ENCODE measurements at regions not wholly inside any gene's neighbourhood (a gene's known extent, or its start where the extent isn't known, plus 50 kb on each side); places are given as distances from the start of the nearest gene placed in this dataset.
"Not testable (repeated sequence)": the region's sequence is repeated elsewhere in the genome, so short reads cannot be mapped to it uniquely, and the experiment has no call there.

DNA sequence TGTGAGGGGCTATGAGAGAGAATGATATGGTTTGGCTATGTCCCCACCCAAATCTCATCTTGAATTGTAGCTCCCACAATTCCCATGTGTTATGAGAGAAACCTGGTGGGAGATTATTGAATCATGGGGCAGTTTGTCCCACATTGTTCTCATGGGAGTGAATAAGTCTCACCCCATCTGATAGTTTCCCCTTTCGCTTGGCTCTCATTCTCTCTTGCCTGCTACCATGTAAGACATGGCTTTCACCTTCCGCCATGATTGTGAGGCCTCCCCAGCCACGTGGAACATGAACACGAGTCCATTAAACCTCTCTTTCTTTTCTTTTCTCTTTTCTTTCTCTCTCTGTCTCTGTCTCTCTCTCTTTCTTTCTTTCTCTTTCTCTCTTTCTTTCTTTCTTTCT, 743.4 kb upstream of the CTNND2 start:
- Histone ChIP-seq H3K27ac (ENCODE audit: low read length) (no peak overlapping the region), H3K4me1 (ENCODE audit: control insufficient read depth, low read depth, low read length) (peaks cover 6% of the 10 kb centered on the region), H3K9ac (ENCODE audit: low read length) (no peak overlapping the region), H3K9me3 (ENCODE audit: control insufficient read depth, low read depth, low read length) (no peaks in the 10 kb centered on the region), H3K4me3 (ENCODE audit: low read length) (no peak overlapping the region), H3K27me3 (ENCODE audit: control insufficient read depth, insufficient read depth, low read length) (no peaks in the 10 kb centered on the region), H3K36me3 (ENCODE audit: control insufficient read depth, low read depth, low read length) (no peaks in the 10 kb centered on the region)

DNA sequence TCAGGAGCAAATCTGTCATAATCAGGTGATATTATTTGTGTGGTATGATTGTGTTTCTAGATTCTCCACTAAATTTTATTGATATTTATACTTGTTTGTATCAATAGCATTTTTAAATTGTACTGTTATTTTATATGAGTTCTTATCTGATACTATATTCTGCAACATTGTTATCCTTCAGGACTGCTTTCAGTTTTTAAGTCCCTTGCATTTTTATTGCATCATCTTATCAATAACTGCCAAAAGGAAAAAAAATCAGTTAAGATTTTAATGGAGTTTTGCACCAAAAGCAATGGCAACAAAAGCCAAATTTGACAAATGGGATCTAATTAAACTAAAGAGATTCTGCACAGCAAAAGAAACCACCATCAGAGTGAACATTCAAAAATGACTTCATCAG, 741.3 kb upstream of the CTNND2 start:
- Histone ChIP-seq H3K9ac (ENCODE audit: low read length) (no peak overlapping the region), H3K27me3 (ENCODE audit: control insufficient read depth, insufficient read depth, low read length) (no peaks in the 10 kb centered on the region), H3K4me3 (ENCODE audit: low read length) (no peak overlapping the region), H3K36me3 (ENCODE audit: control insufficient read depth, low read depth, low read length) (no peaks in the 10 kb centered on the region), H3K9me3 (ENCODE audit: control insufficient read depth, low read depth, low read length) (no peaks in the 10 kb centered on the region), H3K27ac (ENCODE audit: low read length) (no peak overlapping the region), H3K4me1 (ENCODE audit: control insufficient read depth, low read depth, low read length) (peaks cover 6% of the 10 kb centered on the region)

DNA sequence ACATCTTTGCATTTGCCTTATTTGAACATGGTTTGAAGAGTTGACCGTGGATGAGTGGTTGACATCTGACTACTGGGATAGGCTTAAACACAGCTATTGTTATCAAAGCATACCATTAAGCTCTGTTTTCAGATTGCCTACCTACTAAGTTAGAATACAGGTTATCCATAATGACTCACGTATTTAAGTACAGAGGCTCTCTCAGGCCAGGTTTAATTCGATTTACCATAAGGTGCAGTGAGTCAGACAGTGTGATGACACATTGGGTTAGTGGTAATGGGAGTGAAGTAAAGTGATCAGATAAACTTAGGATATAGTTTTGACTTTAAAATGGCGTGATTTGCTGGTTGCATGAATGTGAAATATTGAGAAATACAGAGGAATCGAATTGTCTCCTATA, 732.0 kb upstream of the CTNND2 start:
- H3K9me3 ChIP-seq (ENCODE audit: control insufficient read depth, low read depth, low read length) = no peaks in the 10 kb centered on the region
- no peaks in the 10 kb centered on the region for H3K27me3 ChIP-seq (ENCODE audit: control insufficient read depth, insufficient read depth, low read length)
- no peaks in the 10 kb centered on the region for H3K36me3 ChIP-seq (ENCODE audit: control insufficient read depth, low read depth, low read length)
- no peak overlapping the region for H3K4me3 ChIP-seq (ENCODE audit: low read length)
- no peaks in the 10 kb centered on the region for H3K4me1 ChIP-seq (ENCODE audit: control insufficient read depth, low read depth, low read length)
- no peak overlapping the region for H3K27ac ChIP-seq (ENCODE audit: low read length)
- H3K9ac ChIP-seq (ENCODE audit: low read length) = no peak overlapping the region

DNA sequence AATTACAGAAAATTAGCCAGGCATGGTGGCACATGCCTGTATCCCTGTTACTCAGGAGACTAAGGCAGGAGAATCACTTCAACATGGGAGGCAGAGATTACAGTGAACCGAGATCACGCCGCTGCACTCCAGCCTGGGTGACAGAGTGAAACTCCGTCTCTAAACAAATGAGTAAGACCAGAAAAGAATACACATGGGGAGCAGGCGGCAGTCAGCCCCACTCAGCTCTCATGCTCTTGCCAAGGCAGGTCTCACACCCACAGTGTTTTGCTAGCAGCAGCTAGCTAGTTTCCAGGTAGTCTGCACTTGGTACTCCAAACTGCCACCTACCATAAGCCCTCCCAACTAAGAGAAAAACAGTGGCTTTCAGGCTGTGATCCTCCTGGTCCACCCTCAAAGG, 722.3 kb upstream of the CTNND2 start:
- Histone ChIP-seq H3K9ac (ENCODE audit: low read length) (no peak overlapping the region), H3K36me3 (ENCODE audit: control insufficient read depth, low read depth, low read length) (no peaks in the 10 kb centered on the region), H3K27me3 (ENCODE audit: control insufficient read depth, insufficient read depth, low read length) (no peaks in the 10 kb centered on the region), H3K27ac (ENCODE audit: low read length) (no peak overlapping the region), H3K4me1 (ENCODE audit: control insufficient read depth, low read depth, low read length) (peaks cover 30% of the 10 kb centered on the region), H3K4me3 (ENCODE audit: low read length) (no peak overlapping the region), H3K9me3 (ENCODE audit: control insufficient read depth, low read depth, low read length) (no peaks in the 10 kb centered on the region)

DNA sequence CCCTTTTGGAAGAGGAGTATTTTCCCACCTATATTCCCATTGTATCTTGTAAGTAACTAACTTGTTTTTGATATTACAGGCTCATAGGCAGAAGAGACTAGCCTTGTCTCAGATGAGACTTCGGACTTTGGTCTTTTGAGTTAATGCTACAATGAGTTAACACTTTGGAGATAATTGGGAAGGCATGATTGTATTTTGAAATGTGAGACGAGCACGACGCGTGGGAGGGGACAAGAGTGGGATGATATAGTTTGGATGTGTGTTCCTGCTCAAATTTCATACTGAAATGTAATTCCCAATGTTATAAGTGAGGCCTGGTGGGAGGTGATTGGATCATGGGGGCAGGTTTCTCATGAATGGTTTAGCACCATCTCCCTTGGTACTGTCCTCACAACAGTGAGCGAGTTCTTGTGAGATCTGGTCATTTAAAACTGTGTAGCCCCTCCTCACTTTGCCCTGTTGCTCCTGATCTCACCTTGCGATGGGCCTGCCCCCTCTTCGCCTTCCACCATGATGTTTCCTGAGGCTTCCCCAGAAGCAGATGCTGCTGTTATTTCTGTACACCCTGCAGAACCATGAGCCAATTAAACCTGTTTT, 721.5 kb upstream of the CTNND2 start:
- no peak overlapping the region for H3K27ac ChIP-seq (ENCODE audit: low read length)
- H3K27me3 ChIP-seq (ENCODE audit: control insufficient read depth, insufficient read depth, low read length) = no peaks in the 10 kb centered on the region
- H3K36me3 ChIP-seq (ENCODE audit: control insufficient read depth, low read depth, low read length) = no peaks in the 10 kb centered on the region
- H3K4me1 ChIP-seq (ENCODE audit: control insufficient read depth, low read depth, low read length) = peaks cover 30% of the 10 kb centered on the region
- H3K4me3 ChIP-seq (ENCODE audit: low read length) = no peak overlapping the region
- H3K9me3 ChIP-seq (ENCODE audit: control insufficient read depth, low read depth, low read length) = no peaks in the 10 kb centered on the region
- no peak overlapping the region for H3K9ac ChIP-seq (ENCODE audit: low read length)

DNA sequence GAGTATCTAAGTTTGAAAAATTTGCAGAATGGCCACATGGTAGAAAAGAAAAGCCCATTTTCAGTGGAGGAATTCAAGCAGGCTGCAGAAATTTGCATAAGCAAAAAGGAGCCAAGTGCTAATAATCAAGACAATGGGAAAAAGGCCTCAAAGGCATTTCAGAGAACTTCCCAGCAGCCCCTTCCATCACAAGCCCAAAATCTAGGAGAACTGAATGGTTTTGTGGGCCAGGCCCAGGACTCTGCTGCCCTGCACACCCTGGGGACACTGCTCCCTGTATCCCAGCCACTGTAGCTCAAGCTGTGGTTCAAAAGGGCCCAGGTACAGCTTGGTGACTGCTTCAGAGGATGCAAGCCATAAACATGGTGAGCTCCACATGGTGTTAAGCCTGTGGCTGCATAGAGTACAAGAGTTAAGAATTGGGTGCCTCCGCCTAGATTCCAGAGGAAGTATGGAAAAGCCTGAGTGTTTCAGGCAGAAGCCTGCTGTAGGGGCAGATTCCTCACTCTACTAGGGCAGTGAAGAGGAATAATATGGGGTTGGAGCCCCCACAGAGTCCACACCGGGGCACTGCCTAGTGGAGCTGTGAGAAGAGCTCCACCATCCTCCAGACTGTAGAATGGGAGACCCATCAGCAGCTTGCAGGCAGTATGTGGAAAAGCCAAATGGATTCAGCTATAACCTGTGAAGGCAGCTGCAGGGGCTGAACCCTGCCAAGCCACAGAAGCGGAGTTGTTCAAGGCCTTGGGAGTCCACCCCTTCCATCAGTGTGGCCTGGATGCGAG, 720.7 kb upstream of the CTNND2 start:
- peak overlapping the region; percentile 13 for H3K4me3 ChIP-seq (ENCODE audit: low read length)
- no peak overlapping the region for H3K9ac ChIP-seq (ENCODE audit: low read length)
- no peak overlapping the region for H3K27ac ChIP-seq (ENCODE audit: low read length)
- no peaks in the 10 kb centered on the region for H3K9me3 ChIP-seq (ENCODE audit: control insufficient read depth, low read depth, low read length)
- H3K36me3 ChIP-seq (ENCODE audit: control insufficient read depth, low read depth, low read length) = no peaks in the 10 kb centered on the region
- H3K4me1 ChIP-seq (ENCODE audit: control insufficient read depth, low read depth, low read length) = peaks cover 30% of the 10 kb centered on the region
- H3K27me3 ChIP-seq (ENCODE audit: control insufficient read depth, insufficient read depth, low read length) = no peaks in the 10 kb centered on the region

DNA sequence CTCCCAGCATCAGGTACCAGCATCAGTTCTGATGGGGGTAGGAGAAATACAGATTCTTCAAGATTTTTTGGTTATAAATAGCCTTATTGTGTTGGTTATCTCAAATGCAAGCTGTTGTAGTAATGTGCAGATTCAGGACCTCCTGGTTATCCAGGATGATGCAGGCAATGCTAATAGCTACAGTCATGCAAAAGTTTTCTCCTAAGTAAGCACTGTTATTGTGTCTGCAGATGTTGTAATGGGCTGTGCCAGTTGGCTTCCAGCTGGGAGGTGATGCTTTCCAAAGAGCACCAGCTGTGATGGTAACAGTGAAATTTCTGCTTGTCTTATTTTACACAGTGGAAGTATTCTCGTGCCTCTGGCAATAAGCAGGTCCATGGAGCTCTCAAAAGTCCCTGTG, 719.2 kb upstream of the CTNND2 start:
- H3K27ac ChIP-seq (ENCODE audit: low read length) = no peak overlapping the region
- H3K36me3 ChIP-seq (ENCODE audit: control insufficient read depth, low read depth, low read length) = no peaks in the 10 kb centered on the region
- no peak overlapping the region for H3K9ac ChIP-seq (ENCODE audit: low read length)
- peaks cover 30% of the 10 kb centered on the region for H3K4me1 ChIP-seq (ENCODE audit: control insufficient read depth, low read depth, low read length)
- H3K4me3 ChIP-seq (ENCODE audit: low read length) = peak overlapping the region; percentile 12
- no peaks in the 10 kb centered on the region for H3K27me3 ChIP-seq (ENCODE audit: control insufficient read depth, insufficient read depth, low read length)
- H3K9me3 ChIP-seq (ENCODE audit: control insufficient read depth, low read depth, low read length) = no peaks in the 10 kb centered on the region

DNA sequence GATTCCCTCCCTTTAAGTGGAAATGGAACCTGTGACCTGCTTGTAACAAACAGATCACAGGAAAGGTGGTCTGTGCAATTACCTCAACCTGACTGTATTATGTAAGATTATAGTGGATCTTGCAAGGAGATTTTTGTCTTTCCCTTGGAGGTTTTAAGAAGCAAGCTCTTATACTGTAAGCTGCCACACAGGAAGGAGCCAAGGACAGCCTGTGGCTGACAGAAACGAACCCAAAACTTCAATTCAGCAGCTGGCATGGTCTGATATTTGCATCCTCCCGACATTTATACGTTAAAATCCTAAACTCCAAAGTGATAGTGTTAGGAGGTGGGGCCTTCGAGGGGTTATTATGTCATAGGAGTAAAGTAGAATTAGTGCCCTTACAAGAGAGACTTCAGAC, 711.8 kb upstream of the CTNND2 start:
- no peaks in the 10 kb centered on the region for H3K4me1 ChIP-seq (ENCODE audit: control insufficient read depth, low read depth, low read length)
- H3K27me3 ChIP-seq (ENCODE audit: control insufficient read depth, insufficient read depth, low read length) = no peaks in the 10 kb centered on the region
- H3K27ac ChIP-seq (ENCODE audit: low read length) = no peak overlapping the region
- H3K9ac ChIP-seq (ENCODE audit: low read length) = no peak overlapping the region
- no peaks in the 10 kb centered on the region for H3K36me3 ChIP-seq (ENCODE audit: control insufficient read depth, low read depth, low read length)
- peaks cover 2% of the 10 kb centered on the region for H3K9me3 ChIP-seq (ENCODE audit: control insufficient read depth, low read depth, low read length)
- H3K4me3 ChIP-seq (ENCODE audit: low read length) = no peak overlapping the region

DNA sequence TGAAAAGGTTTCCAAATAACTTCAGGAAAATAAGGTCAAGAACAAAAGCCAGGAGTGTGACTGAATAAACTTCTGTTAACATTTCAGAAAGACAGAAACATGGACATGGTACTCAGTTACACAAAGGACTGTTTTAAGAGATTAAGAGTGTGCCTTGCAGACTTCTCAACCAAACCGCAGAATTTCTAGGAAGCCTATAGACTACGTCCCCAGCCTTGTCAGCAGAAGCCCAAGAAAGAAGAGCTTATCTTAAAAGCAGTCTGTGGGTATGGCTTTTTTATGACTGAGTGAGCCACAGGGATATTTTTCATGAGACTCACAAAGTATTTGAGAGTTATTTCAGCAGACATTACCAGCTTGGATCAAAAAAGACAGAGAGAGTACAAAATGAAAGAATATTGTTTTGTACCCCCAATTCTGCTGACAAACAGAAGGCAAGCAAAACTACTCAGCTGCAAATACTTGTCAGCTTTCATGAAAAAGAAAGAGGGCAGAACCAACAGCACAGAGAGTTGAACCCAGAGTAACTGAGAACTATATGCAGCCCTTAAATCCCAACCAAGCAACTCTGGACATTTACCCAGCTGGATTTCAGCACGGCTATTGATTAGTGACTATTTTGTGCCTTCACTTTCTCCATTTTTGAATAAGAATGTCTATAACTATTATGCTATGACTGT, 711.0 kb upstream of the CTNND2 start:
- Histone ChIP-seq H3K4me3 (ENCODE audit: low read length) (no peak overlapping the region), H3K36me3 (ENCODE audit: control insufficient read depth, low read depth, low read length) (no peaks in the 10 kb centered on the region), H3K27ac (ENCODE audit: low read length) (no peak overlapping the region), H3K4me1 (ENCODE audit: control insufficient read depth, low read depth, low read length) (no peaks in the 10 kb centered on the region), H3K9ac (ENCODE audit: low read length) (no peak overlapping the region), H3K27me3 (ENCODE audit: control insufficient read depth, insufficient read depth, low read length) (no peaks in the 10 kb centered on the region), H3K9me3 (ENCODE audit: control insufficient read depth, low read depth, low read length) (peaks cover 2% of the 10 kb centered on the region)

DNA sequence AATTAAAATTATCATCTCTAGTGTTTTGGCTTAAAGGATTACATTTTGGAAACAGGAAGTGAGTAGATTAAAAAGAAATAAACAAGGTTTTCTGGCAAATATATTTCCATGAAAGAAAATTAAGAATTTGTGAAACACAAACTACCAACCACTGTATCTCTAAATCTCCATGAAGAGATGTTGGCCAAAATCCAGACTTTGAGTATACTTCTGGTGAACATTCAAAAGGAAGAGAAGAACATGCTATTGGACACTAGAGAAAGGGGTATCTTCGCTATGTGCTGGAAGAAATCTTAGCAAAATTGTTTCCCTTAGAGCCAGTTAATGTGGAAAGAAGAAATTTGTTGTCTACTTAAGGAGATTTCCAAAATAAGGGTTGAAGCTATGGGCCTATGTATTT, 710.4 kb upstream of the CTNND2 start:
- no peaks in the 10 kb centered on the region for H3K4me1 ChIP-seq (ENCODE audit: control insufficient read depth, low read depth, low read length)
- no peaks in the 10 kb centered on the region for H3K36me3 ChIP-seq (ENCODE audit: control insufficient read depth, low read depth, low read length)
- H3K9ac ChIP-seq (ENCODE audit: low read length) = no peak overlapping the region
- peaks cover 2% of the 10 kb centered on the region for H3K9me3 ChIP-seq (ENCODE audit: control insufficient read depth, low read depth, low read length)
- no peak overlapping the region for H3K27ac ChIP-seq (ENCODE audit: low read length)
- H3K27me3 ChIP-seq (ENCODE audit: control insufficient read depth, insufficient read depth, low read length) = no peaks in the 10 kb centered on the region
- no peak overlapping the region for H3K4me3 ChIP-seq (ENCODE audit: low read length)

DNA sequence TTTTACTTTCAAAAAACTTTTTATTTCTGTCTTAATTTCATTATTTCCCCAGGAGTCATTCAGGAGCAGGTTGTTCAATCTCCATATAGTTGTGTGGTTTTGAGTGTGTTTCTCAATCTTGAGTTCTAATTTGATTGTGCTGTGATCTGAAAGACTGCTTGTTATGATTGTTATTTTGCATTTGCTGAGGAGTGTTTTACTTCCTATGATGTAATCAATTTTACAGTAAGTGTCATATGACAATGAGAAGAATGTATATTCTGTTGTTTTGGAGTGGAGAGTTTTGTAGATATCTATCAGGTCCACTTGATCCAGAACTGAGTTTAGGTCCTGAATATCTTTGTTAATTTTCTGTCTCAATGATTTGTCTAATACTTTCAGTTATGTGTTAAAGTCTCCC, 706.9 kb upstream of the CTNND2 start:
- H3K9me3 ChIP-seq (ENCODE audit: control insufficient read depth, low read depth, low read length) = peaks cover 2% of the 10 kb centered on the region

DNA sequence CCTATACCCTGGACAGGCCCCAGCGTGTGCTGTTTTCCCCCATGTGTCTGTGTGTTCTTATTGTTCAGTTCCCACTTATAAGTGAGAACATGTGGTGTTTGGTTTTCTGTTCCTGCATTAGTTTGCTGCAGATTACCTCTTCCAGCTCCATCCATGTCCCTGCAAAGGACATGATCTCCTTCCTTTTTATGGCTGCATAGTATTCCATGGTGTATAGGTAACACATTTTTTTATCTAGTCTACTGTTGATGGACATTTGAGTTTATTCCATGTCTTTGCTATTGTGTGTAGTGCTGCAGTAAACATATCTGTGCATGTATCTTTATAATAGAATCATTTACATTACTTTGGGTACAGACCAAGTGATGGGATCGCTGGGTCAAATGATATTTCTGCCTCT, 703.6 kb upstream of the CTNND2 start:
- H3K9me3 ChIP-seq (ENCODE audit: control insufficient read depth, low read depth, low read length); H3K27ac ChIP-seq (ENCODE audit: low read length); H3K9ac ChIP-seq (ENCODE audit: low read length): not testable (repeated sequence)

More for the DNA sequence above, 706.9 kb upstream of the CTNND2 start:
- Histone ChIP-seq H3K27me3 (ENCODE audit: control insufficient read depth, insufficient read depth, low read length) (no peaks in the 10 kb centered on the region), H3K4me3 (ENCODE audit: low read length) (no peak overlapping the region), H3K27ac (ENCODE audit: low read length) (no peak overlapping the region), H3K9ac (ENCODE audit: low read length) (no peak overlapping the region), H3K36me3 (ENCODE audit: control insufficient read depth, low read depth, low read length) (no peaks in the 10 kb centered on the region), H3K4me1 (ENCODE audit: control insufficient read depth, low read depth, low read length) (no peaks in the 10 kb centered on the region)

More for the DNA sequence above, 703.6 kb upstream of the CTNND2 start:
- not testable (repeated sequence) for H3K27me3 ChIP-seq (ENCODE audit: control insufficient read depth, insufficient read depth, low read length); H3K4me1 ChIP-seq (ENCODE audit: control insufficient read depth, low read depth, low read length); H3K36me3 ChIP-seq (ENCODE audit: control insufficient read depth, low read depth, low read length); H3K4me3 ChIP-seq (ENCODE audit: low read length)

All from iPS-18a (cell line).